Upper lobe of left lung (tissue), 6 donors: ENCODE measurements at regions not wholly inside any gene's neighbourhood (a gene's known extent, or its start where the extent isn't known, plus 50 kb on each side); places are given as distances from the start of the nearest gene placed in this dataset.

Source experiments
- ATAC-seq, 2 donors: fragments of 200-7000 bp; cut with Tn5 transposase; one replicate each; pipeline ENCODE4 v1.9.1; 2022; ENCODE audit warnings: mild to moderate bottlenecking in 2 of 2, moderate library complexity in 2 of 2; ENCODE audit not compliant: low FRiP score in 2 of 2
- DNase-seq, 2 donors: peaks; one replicate each; pipeline ENCODE4 v3.0.0-alpha.2; 2019 to 2020
- H3K27ac ChIP-seq, 4 donors: fragments of 200-600 bp; sonication (generic); one replicate each; pipeline ENCODE4 v1.5.1; 2016 to 2019
- H3K27me3 ChIP-seq, 4 donors: fragments of 200-600 bp; sonication (generic); one replicate each; pipeline ENCODE4 v1.5.1; 2017 to 2019
- H3K36me3 ChIP-seq, 4 donors: fragments of 200-600 bp; sonication (generic); one replicate each; pipeline ENCODE4 v1.5.1; 2016 to 2019
- H3K4me1 ChIP-seq, 4 donors: fragments of 200-600 bp; sonication (generic); one replicate each; pipeline ENCODE4 v1.5.1; 2018 to 2019
- H3K4me3 ChIP-seq, 4 donors: fragments of 200-600 bp; sonication (generic); one replicate each; pipeline ENCODE4 v1.5.1; 2017 to 2019; ENCODE audit warnings: mild to moderate bottlenecking in 2 of 4, moderate library complexity in 1 of 4
- H3K9me3 ChIP-seq, 4 donors: fragments of 200-600 bp; sonication (generic); one replicate each; pipeline ENCODE4 v1.5.1; 2018 to 2019
- EP300 ChIP-seq, 4 donors: sonication (generic); formaldehyde crosslinking; IDR thresholded peaks; one replicate each; pipeline ENCODE4 v1.5.1; 2017; ENCODE audit warnings: antibody characterized with exemption in 4 of 4, control low read depth in 2 of 4
- POLR2A ChIP-seq, 4 donors: fragments of 450-650 bp; IDR thresholded peaks; one replicate each; pipeline ENCODE4 v1.5.1; 2016 to 2017; ENCODE audit warnings: antibody characterized with exemption in 4 of 4, mild to moderate bottlenecking in 2 of 4
- POLR2AphosphoS5 ChIP-seq, 2 donors: sonication (generic); formaldehyde crosslinking; IDR thresholded peaks; one replicate each; pipeline ENCODE4 v1.5.1; 2017; ENCODE audit warnings: antibody characterized with exemption in 2 of 2
- WGBS, 2 donors: methylation state at CpG; one replicate each; pipeline ENCODE4 v1.1.5; 2017 to 2018; 5-methylcytosine and 5-hydroxymethylcytosine counted together
- TF ChIP-seq, protein P1 (sequence below), 6 experiments: fragments of 450-650 bp in 4 of 6; fragments of 200-600 bp in 2 of 6; sonication (generic) in 2 of 6; IDR thresholded peaks; one replicate each; pipeline ENCODE4 v1.5.1; 2016 to 2019; ENCODE audit warnings: antibody characterized with exemption in 6 of 6
- donor health status: DM: no; HTN: no; CAD: no; lungs with moderate emphysema.
- donor health status: DM: no; HTN: yes; CAD: no; lungs with severe emphysema.

DNA sequence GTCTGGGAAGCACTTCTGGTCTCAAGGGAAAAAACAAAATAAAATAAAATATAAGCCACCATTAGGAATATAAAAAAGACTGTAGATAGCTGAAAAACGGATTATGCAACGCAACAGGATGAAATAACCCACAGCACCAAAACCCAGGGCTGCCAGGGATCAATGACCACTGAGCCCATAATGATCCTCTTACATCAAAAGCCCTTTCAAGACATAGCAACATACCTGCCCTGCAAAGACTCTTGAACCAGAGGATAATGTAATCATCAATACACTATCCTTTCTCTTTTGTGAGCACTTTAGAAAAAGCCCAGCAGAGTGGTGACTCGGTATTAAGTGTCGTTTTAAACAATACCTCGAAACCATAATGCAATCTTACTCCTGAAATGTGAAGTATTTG lies 235.0 kb upstream of the SOX21 start:
- H3K27ac ChIP-seq: no peak overlapping the region
- DNase-seq (no peak), ATAC-seq (no peak)
- no peaks in the 10 kb centered on the region for H3K9me3 ChIP-seq
- no peaks in the 10 kb centered on the region for H3K36me3 ChIP-seq
- H3K4me1 ChIP-seq: no peaks in the 10 kb centered on the region
- no peak overlapping the region for H3K4me3 ChIP-seq
- TF ChIP-seq, protein P1, sequence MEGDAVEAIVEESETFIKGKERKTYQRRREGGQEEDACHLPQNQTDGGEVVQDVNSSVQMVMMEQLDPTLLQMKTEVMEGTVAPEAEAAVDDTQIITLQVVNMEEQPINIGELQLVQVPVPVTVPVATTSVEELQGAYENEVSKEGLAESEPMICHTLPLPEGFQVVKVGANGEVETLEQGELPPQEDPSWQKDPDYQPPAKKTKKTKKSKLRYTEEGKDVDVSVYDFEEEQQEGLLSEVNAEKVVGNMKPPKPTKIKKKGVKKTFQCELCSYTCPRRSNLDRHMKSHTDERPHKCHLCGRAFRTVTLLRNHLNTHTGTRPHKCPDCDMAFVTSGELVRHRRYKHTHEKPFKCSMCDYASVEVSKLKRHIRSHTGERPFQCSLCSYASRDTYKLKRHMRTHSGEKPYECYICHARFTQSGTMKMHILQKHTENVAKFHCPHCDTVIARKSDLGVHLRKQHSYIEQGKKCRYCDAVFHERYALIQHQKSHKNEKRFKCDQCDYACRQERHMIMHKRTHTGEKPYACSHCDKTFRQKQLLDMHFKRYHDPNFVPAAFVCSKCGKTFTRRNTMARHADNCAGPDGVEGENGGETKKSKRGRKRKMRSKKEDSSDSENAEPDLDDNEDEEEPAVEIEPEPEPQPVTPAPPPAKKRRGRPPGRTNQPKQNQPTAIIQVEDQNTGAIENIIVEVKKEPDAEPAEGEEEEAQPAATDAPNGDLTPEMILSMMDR (IDR thresholded peaks at IDR 0.05): no peak
- TF ChIP-seq POLR2A (IDR thresholded peaks at IDR 0.05) (no peak), POLR2AphosphoS5 (IDR thresholded peaks at IDR 0.05) (no peak), EP300 (IDR thresholded peaks at IDR 0.05) (no peak)
- no peaks in the 10 kb centered on the region for H3K27me3 ChIP-seq
- 81 to 88% methylated on average over 5 of the region's 5 CpGs for WGBS, 2 donors

DNA sequence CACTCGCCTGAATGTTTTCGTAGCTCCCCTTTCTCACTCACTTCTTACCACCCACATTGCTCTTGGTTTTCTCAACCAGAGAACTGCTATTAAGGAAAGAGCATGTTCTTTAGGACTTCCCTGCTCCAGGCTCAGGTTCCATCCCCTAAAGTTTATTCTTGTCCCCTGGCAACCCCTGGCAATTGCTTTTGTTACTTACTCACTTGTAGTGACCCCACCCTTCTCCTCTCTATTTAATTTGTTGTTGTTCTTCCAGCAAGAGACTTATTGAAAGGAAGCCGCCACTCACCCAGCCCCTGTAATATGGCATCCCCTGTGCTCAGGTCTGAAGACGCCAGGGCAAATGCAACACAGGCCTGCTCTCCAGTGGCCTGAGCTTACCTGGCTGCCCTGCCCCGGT lies 233.7 kb upstream of the SOX21 start:
- no peak for DNase-seq
- ATAC-seq: no peak
- 92 to 99% methylated on average over 5 of the region's 5 CpGs for WGBS, 2 donors
- TF ChIP-seq, protein P1 (IDR thresholded peaks at IDR 0.05): no peak
- TF ChIP-seq POLR2AphosphoS5 (IDR thresholded peaks at IDR 0.05): no peak
- TF ChIP-seq EP300 (IDR thresholded peaks at IDR 0.05): no peak
- TF ChIP-seq POLR2A (IDR thresholded peaks at IDR 0.05): no peak
- H3K4me1 ChIP-seq: no peaks in the 10 kb centered on the region
- H3K27me3 ChIP-seq: no peaks in the 10 kb centered on the region
- H3K9me3 ChIP-seq: no peaks in the 10 kb centered on the region
- no peaks in the 10 kb centered on the region for H3K36me3 ChIP-seq
- H3K4me3 ChIP-seq: no peak overlapping the region
- H3K27ac ChIP-seq: no peak overlapping the region

DNA sequence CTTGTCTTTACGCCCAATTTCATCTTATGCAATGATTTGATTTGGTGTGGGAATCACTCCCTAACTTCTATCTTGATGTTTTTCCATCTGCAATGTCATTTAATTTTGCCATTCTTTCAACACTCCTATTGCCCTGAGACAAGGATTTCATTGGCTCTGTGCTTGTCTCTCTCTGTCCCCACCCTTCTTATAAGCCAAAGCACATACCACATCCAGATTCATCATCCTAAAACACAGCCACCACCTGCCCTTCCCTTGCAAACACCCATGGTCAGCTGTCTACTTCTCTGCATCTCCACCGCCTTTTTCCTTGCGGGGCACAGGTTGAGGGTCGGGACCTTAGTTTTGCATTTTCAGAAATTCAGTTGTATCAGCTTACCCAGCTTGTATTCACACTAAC lies 225.8 kb upstream of the SOX21 start:
- peaks cover 0 to 3% (median 0%) of the 10 kb centered on the region in 4 donors for H3K9me3 ChIP-seq
- DNase-seq (no peak), ATAC-seq (no peak)
- no peaks in the 10 kb centered on the region for H3K36me3 ChIP-seq
- WGBS, 2 donors: 71 to 88% methylated on average over 4 of the region's 4 CpGs
- H3K4me1 ChIP-seq: no peaks in the 10 kb centered on the region
- no peak overlapping the region for H3K27ac ChIP-seq
- TF ChIP-seq POLR2A (IDR thresholded peaks at IDR 0.05) (no peak), POLR2AphosphoS5 (IDR thresholded peaks at IDR 0.05) (no peak), EP300 (IDR thresholded peaks at IDR 0.05) (no peak)
- TF ChIP-seq, protein P1 (IDR thresholded peaks at IDR 0.05): no peak
- H3K4me3 ChIP-seq: no peak overlapping the region
- H3K27me3 ChIP-seq: no peaks in the 10 kb centered on the region

DNA sequence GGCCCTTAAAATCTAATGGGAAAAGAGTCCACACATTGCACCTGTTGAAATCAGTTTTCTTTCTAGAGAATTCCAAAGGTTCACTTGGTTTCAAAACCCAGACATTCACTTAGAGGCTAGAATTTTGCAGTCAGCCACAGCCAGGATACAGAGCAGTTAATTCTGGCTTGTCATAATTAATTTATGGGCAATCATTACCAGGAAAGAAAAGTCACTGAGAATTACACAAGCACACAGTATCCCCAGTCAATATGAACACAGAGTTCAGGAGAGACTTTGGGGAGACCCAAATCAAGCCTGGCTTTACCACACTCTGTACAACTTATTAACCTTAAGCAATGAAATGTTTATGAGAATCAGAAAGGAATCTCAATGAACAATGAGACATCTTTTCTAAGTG lies 224.3 kb upstream of the SOX21 start:
- TF ChIP-seq EP300 (IDR thresholded peaks at IDR 0.05): no peak
- no peak for TF ChIP-seq POLR2A (IDR thresholded peaks at IDR 0.05)
- TF ChIP-seq POLR2AphosphoS5 (IDR thresholded peaks at IDR 0.05): no peak
- TF ChIP-seq, protein P1 (IDR thresholded peaks at IDR 0.05): no peak
- Histone ChIP-seq H3K27me3 (no peaks in the 10 kb centered on the region), H3K27ac (no peak overlapping the region), H3K4me3 (no peak overlapping the region), H3K4me1 (no peaks in the 10 kb centered on the region), H3K9me3 (peaks cover 0 to 4% (median 0%) of the 10 kb centered on the region in 4 donors), H3K36me3 (no peaks in the 10 kb centered on the region)
- DNase-seq (no peak), ATAC-seq (no peak)

DNA sequence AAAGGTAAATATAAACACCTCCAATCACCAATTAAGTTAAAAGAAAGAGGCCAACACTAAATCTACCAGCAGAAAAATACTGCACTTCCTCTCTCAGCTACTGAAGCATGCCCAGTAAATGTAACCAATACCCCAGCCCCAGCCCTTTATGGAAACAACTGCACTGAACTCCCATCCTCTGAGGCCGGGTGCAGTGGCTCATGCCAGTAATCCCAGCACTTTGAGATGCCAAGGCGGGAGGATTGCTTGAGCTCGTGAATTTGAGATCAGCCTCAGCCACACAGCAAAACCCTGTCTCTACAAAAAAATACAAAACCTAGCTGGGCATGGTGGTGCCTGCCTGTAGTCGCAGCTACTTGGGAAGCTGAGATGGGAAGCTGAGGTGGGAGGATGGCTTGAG lies 221.6 kb upstream of the SOX21 start:
- DNase-seq: no peak
- no peaks in the 10 kb centered on the region for H3K27me3 ChIP-seq
- H3K36me3 ChIP-seq: no peaks in the 10 kb centered on the region
- no peak overlapping the region for H3K27ac ChIP-seq
- 81 to 95% methylated on average over 4 of the region's 4 CpGs for WGBS, 2 donors
- no peaks in the 10 kb centered on the region for H3K4me1 ChIP-seq
- TF ChIP-seq POLR2AphosphoS5 (IDR thresholded peaks at IDR 0.05): no peak
- TF ChIP-seq, protein P1 (IDR thresholded peaks at IDR 0.05): no peak
- H3K4me3 ChIP-seq: no peak overlapping the region
- H3K9me3 ChIP-seq: peaks cover 0 to 4% (median 0%) of the 10 kb centered on the region in 4 donors
- ATAC-seq: no peak
